CD4-positive, alpha-beta T cell (primary cell): ENCODE measurements at regions not wholly inside any gene's neighbourhood (a gene's known extent, or its start where the extent isn't known, plus 50 kb on each side); places are given as distances from the start of the nearest gene placed in this dataset.

Source experiments
- ATAC-seq: fragments of 200-7000 bp; cut with Tn5 transposase; one replicate; pipeline ENCODE4 v1.10.0; 2022; ENCODE audit warnings: mild to moderate bottlenecking; ENCODE audit not compliant: poor library complexity
- CTCF ChIA-PET: fragments of 350-600 bp; sonication (Branson Sonifier 250); formaldehyde crosslinking; loops from one replicate; lab custom pipeline; 2021; ENCODE audit warnings: antibody characterized with exemption, inconsistent platforms; lab: Charles Lee
- POLR2A ChIA-PET: fragments of 350-600 bp; sonication (Branson Sonifier 250); formaldehyde crosslinking; loops from one replicate; lab custom pipeline; 2021; ENCODE audit warnings: antibody characterized with exemption, inconsistent platforms; lab: Charles Lee
- DNase-seq, 14 experiments: peaks; one replicate each; pipeline ENCODE4 v3.0.0-alpha.2; 2013 to 2020; ENCODE audit warnings: mixed read lengths in 2 of 14
- H3K27ac ChIP-seq, 2 donors: one replicate each; pipeline versions ENCODE4 v1.5.1 to v1.7.0; 2013; ENCODE audit warnings: low read length in 2 of 2, low read depth in 1 of 2, mild to moderate bottlenecking in 1 of 2
- H3K27me3 ChIP-seq, 2 experiments: 1 replicate in 1 of 2; 2 replicates in 1 of 2; pipeline versions ENCODE4 v1.6.1 to v1.7.0; 2013; ENCODE audit warnings: low read length in 2 of 2, control low read depth in 1 of 2, mild to moderate bottlenecking in 1 of 2, moderate library complexity in 1 of 2; ENCODE audit not compliant: insufficient read depth in 2 of 2, control insufficient read depth in 1 of 2
- H3K36me3 ChIP-seq: one replicate; pipeline ENCODE4 v1.6.1; 2013; ENCODE audit warnings: low read length, control low read depth; ENCODE audit not compliant: insufficient read depth
- H3K4me1 ChIP-seq: one replicate; pipeline ENCODE4 v1.6.1; 2013; ENCODE audit warnings: low read length, control low read depth; ENCODE audit not compliant: insufficient read depth
- H3K4me3 ChIP-seq: one replicate; pipeline ENCODE4 v1.5.1; 2013; ENCODE audit warnings: mild to moderate bottlenecking, low read length, moderate library complexity
- H3K9me3 ChIP-seq, 2 experiments: 1 replicate in 1 of 2; 2 replicates in 1 of 2; pipeline versions ENCODE4 v1.6.1 to v1.7.0; 2013; ENCODE audit warnings: low read length in 2 of 2, mild to moderate bottlenecking in 2 of 2, control low read depth in 1 of 2, moderate library complexity in 1 of 2; ENCODE audit not compliant: control insufficient read depth in 1 of 2, insufficient read depth in 1 of 2
- H3K27ac Mint-ChIP-seq: one replicate; pipeline ENCODE4 v1.8.0; 2020; ENCODE audit warnings: mixed read lengths
- H3K27me3 Mint-ChIP-seq: one replicate; pipeline ENCODE4 v1.8.0; 2021; ENCODE audit warnings: mixed read lengths
- H3K36me3 Mint-ChIP-seq: one replicate; pipeline ENCODE4 v1.8.0; 2021; ENCODE audit warnings: low read depth, mixed read lengths
- H3K4me1 Mint-ChIP-seq: one replicate; pipeline ENCODE4 v1.8.0; 2021; ENCODE audit warnings: low read depth, mixed read lengths
- H3K4me3 Mint-ChIP-seq: one replicate; pipeline ENCODE4 v1.8.0; 2020; ENCODE audit warnings: mild to moderate bottlenecking, mixed read lengths
- H3K9me3 Mint-ChIP-seq: one replicate; pipeline ENCODE4 v1.8.0; 2020; ENCODE audit warnings: mixed read lengths
- intact Hi-C, 2 experiments: fragments of 100-400 bp; cut with DNase I in 1 of 2; cut with micrococcal nuclease in 1 of 2; formaldehyde crosslinking; loops; one replicate each; pipeline versions ENCODE4 v1.15.1 to v1.9.0; 2023 to 2025; cut with DNase I, micrococcal nuclease
- TF ChIP-seq, protein P1 (sequence below): fragments of 200-600 bp; IDR thresholded peaks from one replicate; pipeline ENCODE4 v1.8.0; 2022; ENCODE audit warnings: antibody characterized with exemption, mild to moderate bottlenecking

DNA sequence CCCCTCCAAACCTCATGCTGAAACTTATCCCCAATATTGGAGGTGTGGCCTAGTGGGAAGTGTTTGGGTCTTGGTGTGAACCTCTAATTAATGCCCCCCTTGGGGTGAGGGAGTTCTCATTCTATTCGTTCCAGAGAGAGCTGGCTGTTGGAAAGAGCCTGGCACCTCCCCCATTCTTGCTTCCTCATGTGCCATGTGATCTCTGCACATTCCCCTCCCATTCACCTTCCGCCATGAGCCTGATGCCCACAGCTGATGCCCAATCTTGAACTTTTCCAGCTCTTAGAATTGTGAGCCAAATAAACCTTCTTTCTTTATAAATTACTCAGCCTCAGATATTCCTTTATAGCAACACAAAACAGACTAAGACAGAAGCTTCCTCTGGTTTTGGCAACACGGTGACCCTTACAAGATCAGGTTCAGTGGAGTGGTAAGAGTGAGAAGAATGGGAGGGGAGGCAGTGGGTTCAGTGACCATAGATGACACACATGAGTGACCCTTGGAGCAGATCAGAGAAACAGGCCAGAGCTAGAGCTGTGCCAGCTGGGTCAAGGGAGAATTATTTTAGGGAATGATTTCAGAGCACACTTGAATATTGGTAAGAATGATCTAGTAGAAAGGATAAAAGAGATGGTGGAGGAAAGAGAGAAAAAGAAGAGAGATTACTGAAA is 176.4 kb downstream of the LY86 start:
- no peaks in the 10 kb centered on the region for H3K4me1 ChIP-seq
- no peaks in the 10 kb centered on the region for H3K27me3 ChIP-seq
- H3K9me3 Mint-ChIP-seq: no peaks in the 10 kb centered on the region
- no peak overlapping the region for H3K4me3 Mint-ChIP-seq
- no peak overlapping the region for H3K27ac ChIP-seq
- ChIA-PET POLR2A (no interaction called here), CTCF (no interaction called here)
- no peaks in the 10 kb centered on the region for H3K27me3 Mint-ChIP-seq
- ATAC-seq (no peak), DNase-seq (no peak)
- TF ChIP-seq, protein P1, sequence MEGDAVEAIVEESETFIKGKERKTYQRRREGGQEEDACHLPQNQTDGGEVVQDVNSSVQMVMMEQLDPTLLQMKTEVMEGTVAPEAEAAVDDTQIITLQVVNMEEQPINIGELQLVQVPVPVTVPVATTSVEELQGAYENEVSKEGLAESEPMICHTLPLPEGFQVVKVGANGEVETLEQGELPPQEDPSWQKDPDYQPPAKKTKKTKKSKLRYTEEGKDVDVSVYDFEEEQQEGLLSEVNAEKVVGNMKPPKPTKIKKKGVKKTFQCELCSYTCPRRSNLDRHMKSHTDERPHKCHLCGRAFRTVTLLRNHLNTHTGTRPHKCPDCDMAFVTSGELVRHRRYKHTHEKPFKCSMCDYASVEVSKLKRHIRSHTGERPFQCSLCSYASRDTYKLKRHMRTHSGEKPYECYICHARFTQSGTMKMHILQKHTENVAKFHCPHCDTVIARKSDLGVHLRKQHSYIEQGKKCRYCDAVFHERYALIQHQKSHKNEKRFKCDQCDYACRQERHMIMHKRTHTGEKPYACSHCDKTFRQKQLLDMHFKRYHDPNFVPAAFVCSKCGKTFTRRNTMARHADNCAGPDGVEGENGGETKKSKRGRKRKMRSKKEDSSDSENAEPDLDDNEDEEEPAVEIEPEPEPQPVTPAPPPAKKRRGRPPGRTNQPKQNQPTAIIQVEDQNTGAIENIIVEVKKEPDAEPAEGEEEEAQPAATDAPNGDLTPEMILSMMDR: no peak
- H3K27ac Mint-ChIP-seq: no peak overlapping the region
- no peaks in the 10 kb centered on the region for H3K4me1 Mint-ChIP-seq
- intact Hi-C loops: no loop called here
- H3K36me3 ChIP-seq: no peaks in the 10 kb centered on the region
- no peaks in the 10 kb centered on the region for H3K9me3 ChIP-seq
- H3K4me3 ChIP-seq: no peak overlapping the region
- no peaks in the 10 kb centered on the region for H3K36me3 Mint-ChIP-seq

DNA sequence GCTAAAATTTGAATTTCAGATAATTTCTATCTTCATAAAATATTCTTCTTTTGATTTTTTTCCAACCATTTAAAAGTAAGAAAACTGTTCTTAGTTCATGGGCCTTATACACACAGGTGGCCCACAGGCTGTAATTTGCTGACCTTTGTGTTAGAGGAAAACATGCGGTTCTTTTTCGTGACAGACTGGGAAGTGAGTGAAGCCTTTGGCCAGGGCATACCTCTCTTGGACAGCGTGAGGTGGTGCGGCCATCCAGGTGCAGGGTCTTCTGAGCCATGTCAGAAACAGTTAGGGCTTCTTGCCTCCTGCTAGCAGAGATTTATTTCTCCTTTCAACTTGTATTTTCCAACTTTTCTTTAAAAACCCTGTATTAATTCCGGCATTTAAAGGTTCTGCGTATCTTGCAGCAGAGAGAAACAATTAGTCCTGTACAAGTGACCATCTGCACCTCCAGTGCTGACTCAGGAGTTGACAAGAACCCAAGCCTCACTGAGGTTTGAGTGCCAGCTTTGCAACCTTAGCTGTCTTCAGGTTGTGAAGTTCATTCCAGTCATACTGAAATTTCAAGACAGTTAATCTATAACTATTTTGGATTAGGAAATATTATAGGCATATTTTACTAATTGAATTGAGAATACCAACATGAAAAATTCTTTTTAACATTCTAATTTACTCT is 177.8 kb downstream of the LY86 start:
- no peak overlapping the region for H3K27ac ChIP-seq
- ATAC-seq: no peak
- no peak for DNase-seq
- H3K27me3 ChIP-seq: no peaks in the 10 kb centered on the region
- H3K4me1 Mint-ChIP-seq: no peaks in the 10 kb centered on the region
- no peak overlapping the region for H3K27ac Mint-ChIP-seq
- no peak overlapping the region for H3K4me3 ChIP-seq
- no peaks in the 10 kb centered on the region for H3K36me3 Mint-ChIP-seq
- H3K36me3 ChIP-seq: no peaks in the 10 kb centered on the region
- CTCF ChIA-PET: no interaction called here
- intact Hi-C loops: no loop called here
- TF ChIP-seq, protein P1: no peak
- POLR2A ChIA-PET: no interaction called here
- no peaks in the 10 kb centered on the region for H3K27me3 Mint-ChIP-seq
- no peaks in the 10 kb centered on the region for H3K4me1 ChIP-seq
- no peak overlapping the region for H3K4me3 Mint-ChIP-seq
- no peaks in the 10 kb centered on the region for H3K9me3 ChIP-seq
- no peaks in the 10 kb centered on the region for H3K9me3 Mint-ChIP-seq

DNA sequence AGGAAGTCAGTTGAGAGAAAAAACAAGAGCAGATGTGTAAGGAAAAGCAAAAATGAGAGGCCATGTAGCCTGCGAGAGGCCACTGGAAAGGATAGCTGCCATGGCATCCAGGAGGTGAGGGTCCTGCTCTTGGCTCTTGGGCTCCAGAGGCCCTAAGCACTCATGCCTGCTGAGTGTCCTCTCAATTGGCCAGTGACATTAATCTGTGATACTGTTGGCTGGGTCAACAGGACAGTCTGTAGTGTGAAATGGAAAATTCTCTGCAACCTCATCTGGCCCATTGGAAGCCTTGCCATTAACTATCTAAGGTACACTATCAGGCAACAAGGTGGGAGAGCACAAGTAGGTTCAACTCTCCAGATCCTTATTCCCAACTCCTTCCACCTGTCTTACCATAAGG is 180.9 kb downstream of the LY86 start:
- ChIA-PET POLR2A (no interaction called here), CTCF (no interaction called here)
- intact Hi-C loops: no loop called here
- H3K27ac ChIP-seq: no peak overlapping the region
- TF ChIP-seq, protein P1: no peak
- no peaks in the 10 kb centered on the region for H3K4me1 Mint-ChIP-seq
- H3K27ac Mint-ChIP-seq: no peak overlapping the region
- no peaks in the 10 kb centered on the region for H3K36me3 Mint-ChIP-seq
- no peak overlapping the region for H3K4me3 Mint-ChIP-seq
- no peaks in the 10 kb centered on the region for H3K27me3 Mint-ChIP-seq
- H3K36me3 ChIP-seq: no peaks in the 10 kb centered on the region
- no peaks in the 10 kb centered on the region for H3K4me1 ChIP-seq
- H3K27me3 ChIP-seq: no peaks in the 10 kb centered on the region
- ATAC-seq: no peak
- H3K4me3 ChIP-seq: no peak overlapping the region
- H3K9me3 ChIP-seq: no peaks in the 10 kb centered on the region
- no peak for DNase-seq
- H3K9me3 Mint-ChIP-seq: no peaks in the 10 kb centered on the region
